ENCODE measurements at regions not wholly inside any gene's neighbourhood (a gene's known extent, or its start where the extent isn't known, plus 50 kb on each side); places are given as distances from the start of the nearest gene placed in this dataset.

- TF ChIP-seq CTCF (IDR thresholded peaks at IDR 0.05), result no peak
- TF ChIP-seq POLR2A (IDR thresholded peaks at IDR 0.05), result no peak
Measured at GRCh38 chr6:170206317-170206621, 84.6 kb downstream of the DLL1 start.
